Keratinocyte (primary cell): ENCODE measurements at regions not wholly inside any gene's neighbourhood (a gene's known extent, or its start where the extent isn't known, plus 50 kb on each side); places are given as distances from the start of the nearest gene placed in this dataset.

Experiments used
- DNase-seq: peaks from one replicate; pipeline ENCODE4 v3.0.0-alpha.2; 2011; ENCODE audit warnings: low read depth, missing footprints, low spot score
- FAIRE-seq: peaks from 2 replicates; lab custom pipeline; 2011; peaks lifted over from hg19 to GRCh38; lab: Jason Lieb, UNC
- H2AFZ ChIP-seq: 2 replicates; pipeline ENCODE4 v1.6.0; 2012; ENCODE audit warnings: low read length, control low read depth, inconsistent platforms; ENCODE audit not compliant: control insufficient read depth
- H3K27ac ChIP-seq: 2 replicates; pipeline ENCODE4 v1.5.1; 2011; ENCODE audit warnings: low read length; ENCODE audit not compliant: control insufficient read depth, insufficient read depth
- H3K27me3 ChIP-seq: 3 replicates; pipeline ENCODE4 v1.6.0; 2011; ENCODE audit warnings: low read length; ENCODE audit not compliant: control insufficient read depth, insufficient read depth; ENCODE audit errors: extremely low read depth
- H3K36me3 ChIP-seq, 2 experiments: 2 replicates in 1 of 2; 3 replicates in 1 of 2; pipeline ENCODE4 v1.5.1; 2011; ENCODE audit warnings: low read length in 2 of 2, mild to moderate bottlenecking in 1 of 2; ENCODE audit not compliant: control insufficient read depth in 2 of 2, insufficient read depth in 2 of 2; ENCODE audit errors: extremely low read depth in 1 of 2
- H3K4me1 ChIP-seq: 3 replicates; pipeline ENCODE4 v1.5.1; 2011; ENCODE audit warnings: low read length; ENCODE audit not compliant: control insufficient read depth, insufficient read depth; ENCODE audit errors: extremely low read depth
- H3K4me2 ChIP-seq: 3 replicates; pipeline ENCODE4 v1.6.0; 2011; ENCODE audit warnings: low read depth, low read length; ENCODE audit not compliant: control insufficient read depth, insufficient read depth; ENCODE audit errors: extremely low read depth
- H3K4me3 ChIP-seq, 3 experiments: fragments of 200-600 bp in 1 of 3; sonication (generic) in 1 of 3; 2 replicates in 2 of 3; 3 replicates in 1 of 3; pipeline ENCODE4 v1.5.1; 2011 to 2016; ENCODE audit warnings: low read length in 3 of 3, mild to moderate bottlenecking in 3 of 3, control low read depth in 2 of 3, inconsistent platforms in 1 of 3, low read depth in 1 of 3, mixed read lengths in 1 of 3, mixed run types in 1 of 3, moderate library complexity in 1 of 3; ENCODE audit not compliant: control insufficient read depth in 2 of 3, insufficient read depth in 2 of 3; ENCODE audit errors: extremely low read depth in 1 of 3
- H3K79me2 ChIP-seq: 2 replicates; pipeline ENCODE4 v1.6.0; 2012; ENCODE audit warnings: low read length; ENCODE audit not compliant: control insufficient read depth, insufficient read depth
- H3K9ac ChIP-seq: 3 replicates; pipeline ENCODE4 v1.6.0; 2011; ENCODE audit warnings: low read length; ENCODE audit not compliant: control insufficient read depth, insufficient read depth; ENCODE audit errors: extremely low read depth
- H3K9me1 ChIP-seq: 3 replicates; pipeline ENCODE4 v1.6.0; 2011; ENCODE audit warnings: low read length; ENCODE audit not compliant: control insufficient read depth, insufficient read depth; ENCODE audit errors: extremely low read depth
- H3K9me3 ChIP-seq: 2 replicates; pipeline ENCODE4 v1.5.1; 2012; ENCODE audit warnings: low read depth, low read length; ENCODE audit not compliant: control insufficient read depth
- H4K20me1 ChIP-seq: 3 replicates; pipeline ENCODE4 v1.6.0; 2011; ENCODE audit warnings: low read length; ENCODE audit not compliant: control insufficient read depth, insufficient read depth; ENCODE audit errors: extremely low read depth
- EZH2 ChIP-seq: IDR thresholded peaks from one replicate; pipeline ENCODE4 v1.6.1; 2012; ENCODE audit warnings: inconsistent platforms, mild to moderate bottlenecking, low read length, moderate library complexity
- dilution Hi-C: fragments of 300-500 bp; cut with MboI; formaldehyde crosslinking; loops from one replicate; pipeline ENCODE4 v1.7.0; 2020; ENCODE audit warnings: low sequenced_read_pairs; ENCODE audit not compliant: extremely low pct_ligation_motif_present
- TF ChIP-seq, protein P1 (sequence below), 3 experiments: IDR thresholded peaks in 1 of 3; conservative IDR thresholded peaks in 1 of 3; optimal IDR thresholded peaks in 1 of 3; 2 replicates in 2 of 3; 3 replicates in 1 of 3; pipeline versions ENCODE3 to v1.5.1; 2011; ENCODE audit warnings: low read length in 3 of 3, mild to moderate bottlenecking in 3 of 3, moderate library complexity in 2 of 3, control low read depth in 1 of 3, inconsistent platforms in 1 of 3; ENCODE audit not compliant: insufficient read depth in 2 of 3; ENCODE audit errors: extremely low read depth in 1 of 3

DNA sequence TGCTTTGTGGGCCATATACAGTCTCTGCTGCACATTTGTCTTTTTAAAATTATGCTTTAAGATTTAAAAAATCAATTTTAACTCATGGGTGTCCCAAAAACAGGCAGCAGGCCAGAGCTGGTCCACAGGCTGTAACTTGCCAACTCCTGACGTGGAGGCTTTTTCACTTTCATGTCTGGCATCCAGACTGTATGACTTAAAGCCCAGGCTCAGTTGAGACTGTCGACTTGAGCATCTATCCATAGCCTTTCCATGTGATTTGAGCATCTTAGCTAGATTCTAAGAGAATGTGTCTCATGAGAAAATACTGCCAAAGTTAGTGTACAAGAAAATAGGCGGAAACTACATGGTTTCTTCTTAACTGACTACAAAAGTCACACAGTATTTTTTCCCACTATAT, 559.0 kb upstream of the TUSC1 start:
- Histone ChIP-seq H2AFZ (no peak overlapping the region), H3K27ac (no peak overlapping the region), H3K36me3 (no peaks in the 10 kb centered on the region), H3K79me2 (no peaks in the 10 kb centered on the region), H3K4me1 (no peaks in the 10 kb centered on the region), H4K20me1 (no peaks in the 10 kb centered on the region), H3K9ac (no peak overlapping the region), H3K27me3 (no peaks in the 10 kb centered on the region), H3K9me3 (no peaks in the 10 kb centered on the region), H3K9me1 (no peaks in the 10 kb centered on the region), H3K4me2 (no peak overlapping the region), H3K4me3 (no peak overlapping the region)
- FAIRE-seq (peak; percentile 13), DNase-seq (no peak)
- dilution Hi-C loops = no loop called here
- TF ChIP-seq, protein P1, sequence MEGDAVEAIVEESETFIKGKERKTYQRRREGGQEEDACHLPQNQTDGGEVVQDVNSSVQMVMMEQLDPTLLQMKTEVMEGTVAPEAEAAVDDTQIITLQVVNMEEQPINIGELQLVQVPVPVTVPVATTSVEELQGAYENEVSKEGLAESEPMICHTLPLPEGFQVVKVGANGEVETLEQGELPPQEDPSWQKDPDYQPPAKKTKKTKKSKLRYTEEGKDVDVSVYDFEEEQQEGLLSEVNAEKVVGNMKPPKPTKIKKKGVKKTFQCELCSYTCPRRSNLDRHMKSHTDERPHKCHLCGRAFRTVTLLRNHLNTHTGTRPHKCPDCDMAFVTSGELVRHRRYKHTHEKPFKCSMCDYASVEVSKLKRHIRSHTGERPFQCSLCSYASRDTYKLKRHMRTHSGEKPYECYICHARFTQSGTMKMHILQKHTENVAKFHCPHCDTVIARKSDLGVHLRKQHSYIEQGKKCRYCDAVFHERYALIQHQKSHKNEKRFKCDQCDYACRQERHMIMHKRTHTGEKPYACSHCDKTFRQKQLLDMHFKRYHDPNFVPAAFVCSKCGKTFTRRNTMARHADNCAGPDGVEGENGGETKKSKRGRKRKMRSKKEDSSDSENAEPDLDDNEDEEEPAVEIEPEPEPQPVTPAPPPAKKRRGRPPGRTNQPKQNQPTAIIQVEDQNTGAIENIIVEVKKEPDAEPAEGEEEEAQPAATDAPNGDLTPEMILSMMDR (optimal IDR thresholded peaks at IDR 0.05 in 1 of 3, IDR thresholded peaks at IDR 0.05 in 1 of 3, conservative IDR thresholded peaks at IDR 0.05 in 1 of 3; ENCODE audit: extremely low read depth in 1 of 3, insufficient read depth in 2 of 3, low read length in 3 of 3) = no peak
- TF ChIP-seq EZH2 = no peak

DNA sequence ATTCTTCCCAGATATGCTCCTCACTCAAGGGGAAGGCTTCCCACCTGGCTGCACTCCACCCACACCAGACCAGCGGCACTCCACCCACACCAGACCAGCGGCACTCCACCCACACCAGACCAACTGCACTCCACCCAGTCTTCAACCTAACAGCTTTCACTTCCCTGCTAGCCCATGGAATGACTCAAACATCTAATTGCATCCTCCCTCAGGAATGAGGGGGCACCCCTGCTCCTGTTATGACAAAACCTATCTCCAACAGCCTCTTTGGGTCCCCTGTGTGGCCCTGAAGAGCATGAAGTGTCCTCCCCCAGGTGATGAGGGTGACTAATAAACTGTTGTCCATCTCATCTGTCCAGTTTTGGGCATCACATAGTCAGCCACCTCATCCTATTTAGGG, 556.6 kb upstream of the TUSC1 start:
- dilution Hi-C loops = no loop called here
- Histone ChIP-seq H3K36me3 (no peaks in the 10 kb centered on the region), H3K4me2 (no peak overlapping the region), H3K9me3 (no peaks in the 10 kb centered on the region), H3K9ac (no peak overlapping the region), H4K20me1 (no peaks in the 10 kb centered on the region), H3K9me1 (no peaks in the 10 kb centered on the region), H2AFZ (no peak overlapping the region), H3K27me3 (no peaks in the 10 kb centered on the region), H3K27ac (no peak overlapping the region), H3K4me1 (no peaks in the 10 kb centered on the region), H3K4me3 (no peak overlapping the region), H3K79me2 (no peaks in the 10 kb centered on the region)
- DNase-seq (no peak), FAIRE-seq (no peak)
- TF ChIP-seq EZH2 = no peak
- TF ChIP-seq, protein P1 (optimal IDR thresholded peaks at IDR 0.05 in 1 of 3, IDR thresholded peaks at IDR 0.05 in 1 of 3, conservative IDR thresholded peaks at IDR 0.05 in 1 of 3; ENCODE audit: extremely low read depth in 1 of 3, insufficient read depth in 2 of 3, low read length in 3 of 3) = no peak
